HepG2 (cell line): ENCODE measurements at regions not wholly inside any gene's neighbourhood (a gene's known extent, or its start where the extent isn't known, plus 50 kb on each side); places are given as distances from the start of the nearest gene placed in this dataset.

Source experiments
- AKAP8 ChIP-seq: sonication (generic); formaldehyde crosslinking; IDR thresholded peaks from 2 replicates; pipeline ENCODE4 v1.5.1; 2020; ENCODE audit warnings: mild to moderate bottlenecking, missing genetic modification reagents
- AKNA ChIP-seq: sonication (generic); formaldehyde crosslinking; IDR thresholded peaks from 2 replicates; pipeline ENCODE4 v1.4.0; 2020; ENCODE audit warnings: missing genetic modification reagents, borderline replicate concordance
- ATAD3A ChIP-seq: sonication (generic); formaldehyde crosslinking; IDR thresholded peaks from 2 replicates; pipeline ENCODE4 v1.4.0; 2020; ENCODE audit warnings: missing genetic modification reagents
- BATF2 ChIP-seq: sonication (generic); formaldehyde crosslinking; IDR thresholded peaks from 2 replicates; pipeline ENCODE4 v1.8.0; 2022; ENCODE audit warnings: mild to moderate bottlenecking, missing genetic modification reagents, moderate library complexity
- DPF2 ChIP-seq: sonication (generic); formaldehyde crosslinking; IDR thresholded peaks from 2 replicates; pipeline ENCODE4 v1.4.0; 2020; ENCODE audit warnings: mild to moderate bottlenecking, low read depth, missing genetic modification reagents, borderline replicate concordance
- HDAC1 ChIP-seq: sonication (generic); formaldehyde crosslinking; IDR thresholded peaks from 2 replicates; pipeline ENCODE4 v1.5.1; 2020; ENCODE audit warnings: mild to moderate bottlenecking, missing genetic modification reagents
- HNRNPL ChIP-seq: fragments of 200-400 bp; formaldehyde crosslinking; IDR thresholded peaks from 2 replicates; pipeline ENCODE4 v1.6.1; 2017; ENCODE audit warnings: mild to moderate bottlenecking, low read depth, low read length
- HOXA9 ChIP-seq: sonication (generic); formaldehyde crosslinking; IDR thresholded peaks from 2 replicates; pipeline ENCODE4 v1.8.1; 2022; ENCODE audit warnings: missing genetic modification reagents, mild to moderate bottlenecking, moderate library complexity, borderline replicate concordance
- JDP2 ChIP-seq: sonication (generic); formaldehyde crosslinking; IDR thresholded peaks from 2 replicates; pipeline ENCODE4 v1.8.1; 2022; ENCODE audit warnings: missing genetic modification reagents, borderline replicate concordance
- KMT2B ChIP-seq: IDR thresholded peaks from 2 replicates; pipeline ENCODE4 v1.6.1; 2016; ENCODE audit warnings: missing genetic modification reagents, missing compliant biosample characterization
- LCORL ChIP-seq, 2 experiments: fragments of 450-650 bp in 1 of 2; sonication (generic) in 1 of 2; formaldehyde crosslinking in 1 of 2; IDR thresholded peaks; 2 replicates each; pipeline versions ENCODE4 v1.5.0 to v1.6.1; 2017 to 2020; ENCODE audit warnings: antibody characterized with exemption in 1 of 2, missing genetic modification reagents in 1 of 2
- NCOR1 ChIP-seq: fragments of 200-600 bp; sonication (generic); IDR thresholded peaks from 2 replicates; pipeline ENCODE4 v1.7.0; 2017; ENCODE audit warnings: antibody characterized with exemption, low read length, borderline replicate concordance
- NRL ChIP-seq: sonication (generic); formaldehyde crosslinking; IDR thresholded peaks from 2 replicates; pipeline ENCODE4 v1.5.0; 2020; ENCODE audit warnings: missing genetic modification reagents, mild to moderate bottlenecking, moderate library complexity, borderline replicate concordance
- PHF5A ChIP-seq: IDR thresholded peaks from one replicate; pipeline ENCODE4 v1.6.1; 2018; ENCODE audit warnings: low read depth, missing genetic modification reagents; ENCODE audit not compliant: unreplicated experiment
- TOPORS ChIP-seq: sonication (generic); formaldehyde crosslinking; IDR thresholded peaks from 2 replicates; pipeline ENCODE4 v1.8.0; 2023; ENCODE audit warnings: mild to moderate bottlenecking, missing genetic modification reagents
- ZHX1 ChIP-seq: sonication (generic); formaldehyde crosslinking; IDR thresholded peaks from 2 replicates; pipeline ENCODE4 v1.8.1; 2022; ENCODE audit warnings: low read depth, mild to moderate bottlenecking, missing genetic modification reagents
- ZNF562 ChIP-seq: sonication (generic); formaldehyde crosslinking; IDR thresholded peaks from 2 replicates; pipeline ENCODE4 v1.8.0; 2022; ENCODE audit warnings: missing genetic modification reagents, borderline replicate concordance
- ZNF615 ChIP-seq: sonication (generic); formaldehyde crosslinking; IDR thresholded peaks from 2 replicates; pipeline ENCODE4 v1.5.0; 2020; ENCODE audit warnings: mild to moderate bottlenecking, missing genetic modification reagents, borderline replicate concordance
- ZNF619 ChIP-seq: sonication (generic); formaldehyde crosslinking; IDR thresholded peaks from 2 replicates; pipeline ENCODE4 v1.4.0; 2020; ENCODE audit warnings: mild to moderate bottlenecking, missing genetic modification reagents
- ZNF724P ChIP-seq: sonication (generic); formaldehyde crosslinking; IDR thresholded peaks from 2 replicates; pipeline ENCODE4 v1.8.0; 2022; ENCODE audit warnings: missing genetic modification reagents, borderline replicate concordance
- ZNF816 ChIP-seq: sonication (generic); formaldehyde crosslinking; IDR thresholded peaks from 2 replicates; pipeline ENCODE4 v1.8.0; 2022; ENCODE audit warnings: missing genetic modification reagents, mild to moderate bottlenecking, borderline replicate concordance

GRCh38 chr2:8574196-8575037, 107.4 kb upstream of the ID2 start (continued):
- peak; percentile 82; the same call in 1 of the 2 replicates for TF ChIP-seq ZNF816
- TF ChIP-seq ZNF562 (CRISPR knock-in tag): no peak
- TF ChIP-seq ZNF724P (CRISPR knock-in tag): 0 out of 2 replicates have a peak, but pooled peaks have one; percentile 47
- TF ChIP-seq TOPORS: peak; percentile 85
- TF ChIP-seq PHF5A (CRISPR knock-in tag): peak; percentile 46
- TF ChIP-seq KMT2B (CRISPR knock-in tag): peak; percentile 44; the same call in 1 of the 2 replicates
- peak; percentile 94 for TF ChIP-seq HDAC1 (CRISPR knock-in tag)
- peak; percentile 96; the same call in 1 of the 2 replicates for TF ChIP-seq ZNF615 (CRISPR knock-in tag)
- TF ChIP-seq BATF2 (CRISPR knock-in tag): no peak
- TF ChIP-seq HOXA9 (CRISPR knock-in tag): no peak
- no peak for TF ChIP-seq JDP2 (CRISPR knock-in tag)
- no peak for TF ChIP-seq AKNA (CRISPR knock-in tag)
- TF ChIP-seq DPF2 (CRISPR knock-in tag): peak; percentile 92
- no peak for TF ChIP-seq LCORL (IDR thresholded peaks at IDR 0.05)
- TF ChIP-seq LCORL (CRISPR knock-in tag; IDR thresholded peaks at IDR 0.05): peak; percentile 90
- peak; percentile 76 for TF ChIP-seq ZHX1 (CRISPR knock-in tag)
- peak; percentile 67 for TF ChIP-seq NRL (CRISPR knock-in tag)
- peak; percentile 94 for TF ChIP-seq NCOR1
- no peak; the same call in 1 of the 2 replicates for TF ChIP-seq AKAP8 (CRISPR knock-in tag)
- TF ChIP-seq HNRNPL: peak; percentile 99
- peak; percentile 37; the same call in 1 of the 2 replicates for TF ChIP-seq ZNF619 (CRISPR knock-in tag)
- no peak for TF ChIP-seq ATAD3A (CRISPR knock-in tag)
